Liver (tissue), 7 donors: ENCODE measurements at regions not wholly inside any gene's neighbourhood (a gene's known extent, or its start where the extent isn't known, plus 50 kb on each side); places are given as distances from the start of the nearest gene placed in this dataset.

Experiments
- DNase-seq: peaks from one replicate; pipeline ENCODE4 v3.0.0-alpha.2; 2017; ENCODE audit warnings: low spot score
- H3K27ac ChIP-seq, 2 donors: one replicate each; pipeline ENCODE4 v1.7.0; 2013; ENCODE audit warnings: inconsistent platforms in 2 of 2, low read length in 2 of 2, control low read depth in 1 of 2, low read depth in 1 of 2, mild to moderate bottlenecking in 1 of 2
- H3K27me3 ChIP-seq, 4 donors: one replicate each; pipeline versions ENCODE4 v1.6.1 to v1.7.0; 2013; ENCODE audit warnings: low read length in 3 of 4, inconsistent platforms in 1 of 4, mild to moderate bottlenecking in 1 of 4, moderate library complexity in 1 of 4; ENCODE audit not compliant: control insufficient read depth in 4 of 4, insufficient read depth in 4 of 4
- H3K36me3 ChIP-seq, 4 donors: one replicate each; pipeline versions ENCODE4 v1.6.1 to v1.7.0; 2013; ENCODE audit warnings: low read length in 3 of 4, mild to moderate bottlenecking in 3 of 4, low read depth in 1 of 4, moderate library complexity in 1 of 4; ENCODE audit not compliant: control insufficient read depth in 4 of 4, insufficient read depth in 3 of 4
- H3K4me1 ChIP-seq, 4 donors: one replicate each; pipeline versions ENCODE4 v1.6.1 to v1.7.0; 2013; ENCODE audit warnings: low read length in 3 of 4, mild to moderate bottlenecking in 3 of 4, moderate library complexity in 1 of 4; ENCODE audit not compliant: control insufficient read depth in 4 of 4, insufficient read depth in 4 of 4
- H3K4me3 ChIP-seq, 3 donors: one replicate each; pipeline versions ENCODE4 v1.6.1 to v1.7.0; 2013; ENCODE audit warnings: low read length in 3 of 3, control low read depth in 1 of 3, low read depth in 1 of 3, mild to moderate bottlenecking in 1 of 3
- H3K9ac ChIP-seq, 2 donors: one replicate each; pipeline ENCODE4 v1.7.0; 2013; ENCODE audit warnings: low read length in 2 of 2, mild to moderate bottlenecking in 2 of 2, moderate library complexity in 2 of 2, control low read depth in 1 of 2, low read depth in 1 of 2
- H3K9me3 ChIP-seq, 4 donors: one replicate each; pipeline versions ENCODE4 v1.6.1 to v1.7.0; 2013; ENCODE audit warnings: low read length in 3 of 4; ENCODE audit not compliant: control insufficient read depth in 4 of 4
- FOXA1 ChIP-seq: IDR thresholded peaks from 2 replicates; pipeline ENCODE4 v1.6.1; 2016; ENCODE audit warnings: antibody characterized with exemption
- JUND ChIP-seq, 2 donors: IDR thresholded peaks; 2 replicates each; pipeline ENCODE4 v1.6.1; 2016; ENCODE audit warnings: antibody characterized with exemption in 2 of 2
- REST ChIP-seq: IDR thresholded peaks from 2 replicates; pipeline ENCODE4 v1.6.1; 2016; ENCODE audit warnings: antibody characterized with exemption, mild to moderate bottlenecking
- SP1 ChIP-seq: IDR thresholded peaks from 2 replicates; pipeline ENCODE4 v1.6.1; 2018; ENCODE audit warnings: antibody characterized with exemption, mild to moderate bottlenecking
- ZBTB33 ChIP-seq: IDR thresholded peaks from 2 replicates; pipeline ENCODE4 v1.6.1; 2016; ENCODE audit warnings: antibody characterized with exemption
- WGBS: extraction: QIAGEN DNeasy Blood & Tissue Kit; methylation state at CpG from one replicate; pipeline ENCODE4 v1.1.7; 2013; 5-methylcytosine and 5-hydroxymethylcytosine counted together
- donor health status: healthy.
- donor health status: healthy.
- donor health status: healthy.
- donor health status: healthy.

- 13% methylated on average over 44 of the region's 44 CpGs for WGBS
- TF ChIP-seq ZBTB33 (no peak), JUND (IDR thresholded peaks at IDR 0.05) (no peak)
Observed at GRCh38 chr9:134500931-134501760, 140.5 kb upstream of the COL5A1 start.

GRCh38 chr9:134501761-134502265 lies 139.8 kb upstream of the COL5A1 start:
- WGBS, result 37% methylated on average over 20 of the region's 20 CpGs
- no peak overlapping the region for H3K27ac ChIP-seq
- peaks cover 0 to 4% (median 3%) of the 10 kb centered on the region in 4 donors for H3K27me3 ChIP-seq
- TF ChIP-seq FOXA1, result no peak
- no peaks in the 10 kb centered on the region for H3K9me3 ChIP-seq
- no peak overlapping the region for H3K4me3 ChIP-seq
- H3K36me3 ChIP-seq, result no peaks in the 10 kb centered on the region
- no peak overlapping the region for H3K9ac ChIP-seq
- no peak for DNase-seq
- H3K4me1 ChIP-seq, result no peaks in the 10 kb centered on the region

More at GRCh38 chr9:134500931-134501760, 140.5 kb upstream of the COL5A1 start:
- Histone ChIP-seq H3K36me3 (no peaks in the 10 kb centered on the region), H3K4me3 (no peak overlapping the region), H3K4me1 (no peaks in the 10 kb centered on the region), H3K9me3 (no peaks in the 10 kb centered on the region), H3K9ac (no peak overlapping the region), H3K27me3 (peaks cover 0 to 4% (median 3%) of the 10 kb centered on the region in 4 donors), H3K27ac (no peak overlapping the region)
- no peak for DNase-seq

- H3K9me3 ChIP-seq, result no peaks in the 10 kb centered on the region
- H3K36me3 ChIP-seq, result no peaks in the 10 kb centered on the region
- DNase-seq, result no peak
- H3K27ac ChIP-seq, result no peak overlapping the region
- no peak for TF ChIP-seq JUND (IDR thresholded peaks at IDR 0.05)
- no peak for TF ChIP-seq REST
- TF ChIP-seq SP1, result no peak
- H3K9ac ChIP-seq, result no peak overlapping the region
- no peak overlapping the region for H3K4me3 ChIP-seq
- no peaks in the 10 kb centered on the region for H3K4me1 ChIP-seq
- 68% methylated on average over 15 of the region's 15 CpGs for WGBS
- H3K27me3 ChIP-seq, result peaks cover 0 to 4% (median 3%) of the 10 kb centered on the region in 4 donors
Observed at GRCh38 chr9:134502266-134502791, 139.3 kb upstream of the COL5A1 start.
